H9 (cell line): ENCODE measurements at regions not wholly inside any gene's neighbourhood (a gene's known extent, or its start where the extent isn't known, plus 50 kb on each side); places are given as distances from the start of the nearest gene placed in this dataset.

Source experiments
- DNase-seq: peaks from one replicate; pipeline ENCODE4 v3.0.0-alpha.2; 2017
- H2AFZ ChIP-seq: one replicate; pipeline ENCODE4 v1.6.1; 2013; ENCODE audit warnings: mild to moderate bottlenecking, low read length, control low read depth, moderate library complexity
- H2AK5ac ChIP-seq: 2 replicates; pipeline ENCODE4 v1.6.1; 2013; ENCODE audit warnings: low read length, control low read depth, mixed read lengths; ENCODE audit not compliant: insufficient read length
- H2BK120ac ChIP-seq: one replicate; pipeline ENCODE4 v1.6.1; 2013; ENCODE audit warnings: low read depth, mild to moderate bottlenecking, low read length, control low read depth, inconsistent platforms; ENCODE audit not compliant: poor library complexity, severe bottlenecking
- H2BK12ac ChIP-seq: 2 replicates; pipeline ENCODE4 v1.6.1; 2013; ENCODE audit warnings: low read length, control low read depth, mixed read lengths, low read depth; ENCODE audit not compliant: insufficient read length
- H2BK15ac ChIP-seq: 2 replicates; pipeline ENCODE4 v1.6.1; 2013; ENCODE audit warnings: low read depth, low read length, control low read depth
- H2BK20ac ChIP-seq: one replicate; pipeline ENCODE4 v1.6.1; 2013; ENCODE audit warnings: low read depth, mild to moderate bottlenecking, low read length, control low read depth, inconsistent platforms; ENCODE audit not compliant: poor library complexity, severe bottlenecking
- H2BK5ac ChIP-seq: 2 replicates; pipeline ENCODE4 v1.6.1; 2013; ENCODE audit warnings: low read length, control low read depth, mixed read lengths; ENCODE audit not compliant: insufficient read length
- H3K14ac ChIP-seq: 2 replicates; pipeline ENCODE4 v1.6.1; 2013; ENCODE audit warnings: low read length, control low read depth; ENCODE audit not compliant: insufficient read depth
- H3K18ac ChIP-seq: 2 replicates; pipeline ENCODE4 v1.6.1; 2013; ENCODE audit warnings: low read depth, mild to moderate bottlenecking, mixed read lengths, low read length, control low read depth; ENCODE audit not compliant: insufficient read length
- H3K23ac ChIP-seq: 2 replicates; pipeline ENCODE4 v1.6.1; 2013; ENCODE audit warnings: low read length, control low read depth, mixed read lengths, low read depth; ENCODE audit not compliant: insufficient read length
- H3K23me2 ChIP-seq: 2 replicates; pipeline ENCODE4 v1.6.1; 2013; ENCODE audit warnings: low read depth, mild to moderate bottlenecking, mixed read lengths, low read length, control low read depth; ENCODE audit not compliant: insufficient read length, poor library complexity, severe bottlenecking
- H3K27ac ChIP-seq: 2 replicates; pipeline ENCODE4 v1.5.1; 2013; ENCODE audit warnings: low read length, control low read depth, mixed read lengths, low read depth; ENCODE audit not compliant: insufficient read length
- H3K27me3 ChIP-seq: 2 replicates; pipeline ENCODE4 v1.6.1; 2013; ENCODE audit warnings: low read length, control low read depth, inconsistent platforms; ENCODE audit not compliant: insufficient read depth
- H3K4ac ChIP-seq: 2 replicates; pipeline ENCODE4 v1.6.1; 2013; ENCODE audit warnings: low read depth, mild to moderate bottlenecking, control low read depth, inconsistent platforms, low read length, moderate library complexity
- H3K4me1 ChIP-seq: 2 replicates; pipeline ENCODE4 v1.6.1; 2013; ENCODE audit warnings: low read length, control low read depth, inconsistent platforms; ENCODE audit not compliant: insufficient read depth
- H3K4me2 ChIP-seq: 2 replicates; pipeline ENCODE4 v1.6.1; 2013; ENCODE audit warnings: low read length, control low read depth, mixed read lengths; ENCODE audit not compliant: insufficient read length, insufficient read depth
- H3K56ac ChIP-seq: 2 replicates; pipeline ENCODE4 v1.6.1; 2013; ENCODE audit warnings: low read depth, mild to moderate bottlenecking, mixed read lengths, low read length, control low read depth; ENCODE audit not compliant: insufficient read length
- H3K79me1 ChIP-seq: 2 replicates; pipeline ENCODE4 v1.6.1; 2013; ENCODE audit warnings: low read depth, mild to moderate bottlenecking, moderate library complexity, low read length, control low read depth, inconsistent platforms; ENCODE audit not compliant: insufficient read depth, poor library complexity, severe bottlenecking
- H3K79me2 ChIP-seq: 2 replicates; pipeline ENCODE4 v1.6.1; 2013; ENCODE audit warnings: low read length, control low read depth, inconsistent platforms; ENCODE audit not compliant: insufficient read depth
- H3K9ac ChIP-seq: 2 replicates; pipeline ENCODE4 v1.6.1; 2013; ENCODE audit warnings: low read length, control low read depth, mixed read lengths; ENCODE audit not compliant: insufficient read length; ENCODE audit errors: extremely low read depth
- H3K9me3 ChIP-seq: one replicate; pipeline ENCODE4 v1.6.1; 2013; ENCODE audit warnings: low read depth, low read length, inconsistent platforms; ENCODE audit not compliant: control insufficient read depth
- H3T11ph ChIP-seq: one replicate; pipeline ENCODE4 v1.6.1; 2013; ENCODE audit warnings: mild to moderate bottlenecking, low read length, control low read depth, inconsistent platforms
- H4K20me1 ChIP-seq: one replicate; pipeline ENCODE4 v1.6.1; 2013; ENCODE audit not compliant: control insufficient read depth, insufficient read length, insufficient read depth
- H4K5ac ChIP-seq: 2 replicates; pipeline ENCODE4 v1.6.1; 2013; ENCODE audit warnings: low read depth, mild to moderate bottlenecking, mixed read lengths, low read length, control low read depth; ENCODE audit not compliant: insufficient read length
- H4K8ac ChIP-seq: replicated peaks from 2 replicates; pipeline ENCODE4 v1.6.1; 2013; ENCODE audit warnings: low read length, control low read depth, mixed read lengths, low read depth; ENCODE audit not compliant: insufficient read length
- H4K91ac ChIP-seq: 2 replicates; pipeline ENCODE4 v1.6.1; 2013; ENCODE audit warnings: low read depth, mild to moderate bottlenecking, moderate library complexity, mixed read lengths, low read length, control low read depth; ENCODE audit not compliant: insufficient read length
- H3K27ac Mint-ChIP-seq, 3 experiments: 2 replicates in 2 of 3; 3 replicates in 1 of 3; pipeline ENCODE4 v1.8.0; 2020 to 2021; ENCODE audit warnings: mixed read lengths in 3 of 3, mild to moderate bottlenecking in 1 of 3, moderate library complexity in 1 of 3
- H3K27me3 Mint-ChIP-seq: 2 replicates; pipeline ENCODE4 v1.8.0; 2021; ENCODE audit warnings: low read depth, mild to moderate bottlenecking, moderate library complexity, mixed read lengths
- H3K36me3 Mint-ChIP-seq, 3 experiments: 2 replicates in 2 of 3; 3 replicates in 1 of 3; pipeline ENCODE4 v1.8.0; 2020 to 2021; ENCODE audit warnings: low read depth in 3 of 3, mixed read lengths in 3 of 3; ENCODE audit not compliant: insufficient read depth in 1 of 3
- H3K4me1 Mint-ChIP-seq, 2 experiments: 2 replicates each; pipeline ENCODE4 v1.8.0; 2020; ENCODE audit warnings: mixed read lengths in 2 of 2
- H3K4me3 Mint-ChIP-seq, 2 experiments: 2 replicates in 1 of 2; 3 replicates in 1 of 2; pipeline ENCODE4 v1.8.0; 2020 to 2021; ENCODE audit warnings: mild to moderate bottlenecking in 2 of 2, mixed read lengths in 2 of 2, moderate library complexity in 1 of 2
- H3K9me3 Mint-ChIP-seq, 2 experiments: 2 replicates in 1 of 2; 3 replicates in 1 of 2; pipeline ENCODE4 v1.8.0; 2020; ENCODE audit warnings: mild to moderate bottlenecking in 2 of 2, mixed read lengths in 2 of 2, moderate library complexity in 1 of 2
- WGBS: extraction: QIAGEN DNeasy Blood & Tissue Kit; methylation state at CpG from one replicate; pipeline ENCODE4 v1.1.7; 2013; ENCODE audit warnings: missing lambda C conversion rate, low lambda C conversion rate, mixed read lengths; ENCODE audit not compliant: insufficient read length; ENCODE audit errors: extremely low coverage; 5-methylcytosine and 5-hydroxymethylcytosine counted together
- TF ChIP-seq, protein P1 (sequence below): fragments of 200-600 bp; sonication (generic); conservative IDR thresholded peaks from 3 replicates; pipeline ENCODE4 v1.8.0; 2021; ENCODE audit warnings: antibody characterized with exemption, mild to moderate bottlenecking

DNA sequence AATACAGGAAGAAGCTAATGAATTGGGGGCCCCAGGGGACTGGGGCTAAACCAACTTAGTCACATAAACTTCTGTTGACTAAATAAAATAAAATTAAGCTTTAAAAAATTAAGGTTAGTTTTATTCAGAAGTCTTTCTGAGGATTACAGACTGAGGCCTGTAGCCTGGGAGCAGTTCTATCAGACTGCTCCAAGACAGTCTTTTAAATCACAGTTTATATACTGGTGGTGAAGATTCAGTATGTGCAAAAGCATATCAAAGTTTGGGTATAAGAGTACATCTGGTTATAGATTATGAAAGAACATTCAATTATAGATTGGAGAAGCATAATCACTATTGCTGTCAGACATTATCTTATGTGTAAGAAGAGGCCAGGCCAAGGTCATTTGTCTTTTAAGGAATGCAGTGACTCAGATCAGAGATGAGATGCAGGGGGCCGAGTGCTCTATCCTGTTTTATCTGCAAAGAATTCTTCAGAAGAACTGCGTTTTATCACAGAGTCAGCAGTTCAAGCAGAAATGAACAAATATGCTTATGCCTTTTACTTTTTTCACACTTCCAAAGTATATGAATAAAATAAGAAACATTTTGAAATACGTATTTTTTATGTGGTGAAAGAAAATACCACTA, 109.4 kb downstream of the PDHA2 start:
- H3K36me3 Mint-ChIP-seq, result peaks cover 11 to 40% (median 19%) of the 10 kb centered on the region in 3 experiments
- Histone ChIP-seq H3K79me2 (no peaks in the 10 kb centered on the region), H4K91ac (no peak overlapping the region), H4K8ac (no peak overlapping the region), H3K27me3 (no peaks in the 10 kb centered on the region), H2BK20ac (no peak overlapping the region), H3K9ac (no peak overlapping the region), H3K27ac (no peak overlapping the region), H4K20me1 (no peaks in the 10 kb centered on the region), H2BK12ac (no peak overlapping the region), H4K5ac (no peak overlapping the region), H3K4me2 (no peak overlapping the region), H2BK15ac (no peak overlapping the region), H3K18ac (no peak overlapping the region), H3K4me1 (no peaks in the 10 kb centered on the region), H3K56ac (no peak overlapping the region), H2AFZ (no peak overlapping the region), H2BK120ac (no peak overlapping the region), H3K4ac (no peak overlapping the region), H2BK5ac (no peak overlapping the region), H3K9me3 (no peaks in the 10 kb centered on the region), H3K14ac (no peak overlapping the region), H3T11ph (no peak overlapping the region), H2AK5ac (no peak overlapping the region), H3K23me2 (no peaks in the 10 kb centered on the region), H3K79me1 (no peaks in the 10 kb centered on the region), H3K23ac (no peak overlapping the region)
- H3K4me1 Mint-ChIP-seq, result peaks cover 7 to 15% of the 10 kb centered on the region in 2 experiments
- DNase-seq, result no peak
- H3K27ac Mint-ChIP-seq, result no peak overlapping the region
- no peak overlapping the region for H3K4me3 Mint-ChIP-seq
- no peaks in the 10 kb centered on the region for H3K27me3 Mint-ChIP-seq
- TF ChIP-seq, protein P1, sequence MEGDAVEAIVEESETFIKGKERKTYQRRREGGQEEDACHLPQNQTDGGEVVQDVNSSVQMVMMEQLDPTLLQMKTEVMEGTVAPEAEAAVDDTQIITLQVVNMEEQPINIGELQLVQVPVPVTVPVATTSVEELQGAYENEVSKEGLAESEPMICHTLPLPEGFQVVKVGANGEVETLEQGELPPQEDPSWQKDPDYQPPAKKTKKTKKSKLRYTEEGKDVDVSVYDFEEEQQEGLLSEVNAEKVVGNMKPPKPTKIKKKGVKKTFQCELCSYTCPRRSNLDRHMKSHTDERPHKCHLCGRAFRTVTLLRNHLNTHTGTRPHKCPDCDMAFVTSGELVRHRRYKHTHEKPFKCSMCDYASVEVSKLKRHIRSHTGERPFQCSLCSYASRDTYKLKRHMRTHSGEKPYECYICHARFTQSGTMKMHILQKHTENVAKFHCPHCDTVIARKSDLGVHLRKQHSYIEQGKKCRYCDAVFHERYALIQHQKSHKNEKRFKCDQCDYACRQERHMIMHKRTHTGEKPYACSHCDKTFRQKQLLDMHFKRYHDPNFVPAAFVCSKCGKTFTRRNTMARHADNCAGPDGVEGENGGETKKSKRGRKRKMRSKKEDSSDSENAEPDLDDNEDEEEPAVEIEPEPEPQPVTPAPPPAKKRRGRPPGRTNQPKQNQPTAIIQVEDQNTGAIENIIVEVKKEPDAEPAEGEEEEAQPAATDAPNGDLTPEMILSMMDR, result no peak
- no CpG with 5 or more reads among the region's 3 CpGs for WGBS
- peaks cover 16 to 33% of the 10 kb centered on the region in 2 experiments; a peak in 4 of 5 replicates for H3K9me3 Mint-ChIP-seq
